ENCODE measurements at regions not wholly inside any gene's neighbourhood (a gene's known extent, or its start where the extent isn't known, plus 50 kb on each side); places are given as distances from the start of the nearest gene placed in this dataset.

GRCh38 chr11:70026012-70026411 lies 52.1 kb upstream of the ANO1 start:
- BruUV-seq (replicated peaks): no TSS peak
- H3K4me1 Mint-ChIP-seq (ENCODE audit: low read depth, unreplicated experiment): no peaks in the 10 kb centered on the region
- no peak for DNase-seq
- CTCF ChIA-PET: interaction anchor here (0.6 kb wide), 1 partner anchor 1220 kb away, joined by 3 read pairs; no protein-coding TSS in a partner anchor
- H3K27ac Mint-ChIP-seq (ENCODE audit: unreplicated experiment): no peak overlapping the region
- H3K4me3 Mint-ChIP-seq (ENCODE audit: low read depth, unreplicated experiment): no peak overlapping the region
- TF ChIP-seq, protein P1, sequence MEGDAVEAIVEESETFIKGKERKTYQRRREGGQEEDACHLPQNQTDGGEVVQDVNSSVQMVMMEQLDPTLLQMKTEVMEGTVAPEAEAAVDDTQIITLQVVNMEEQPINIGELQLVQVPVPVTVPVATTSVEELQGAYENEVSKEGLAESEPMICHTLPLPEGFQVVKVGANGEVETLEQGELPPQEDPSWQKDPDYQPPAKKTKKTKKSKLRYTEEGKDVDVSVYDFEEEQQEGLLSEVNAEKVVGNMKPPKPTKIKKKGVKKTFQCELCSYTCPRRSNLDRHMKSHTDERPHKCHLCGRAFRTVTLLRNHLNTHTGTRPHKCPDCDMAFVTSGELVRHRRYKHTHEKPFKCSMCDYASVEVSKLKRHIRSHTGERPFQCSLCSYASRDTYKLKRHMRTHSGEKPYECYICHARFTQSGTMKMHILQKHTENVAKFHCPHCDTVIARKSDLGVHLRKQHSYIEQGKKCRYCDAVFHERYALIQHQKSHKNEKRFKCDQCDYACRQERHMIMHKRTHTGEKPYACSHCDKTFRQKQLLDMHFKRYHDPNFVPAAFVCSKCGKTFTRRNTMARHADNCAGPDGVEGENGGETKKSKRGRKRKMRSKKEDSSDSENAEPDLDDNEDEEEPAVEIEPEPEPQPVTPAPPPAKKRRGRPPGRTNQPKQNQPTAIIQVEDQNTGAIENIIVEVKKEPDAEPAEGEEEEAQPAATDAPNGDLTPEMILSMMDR (IDR thresholded peaks at IDR 0.05; ENCODE audit: unreplicated experiment): no peak
- no peaks in the 10 kb centered on the region for H3K36me3 Mint-ChIP-seq (ENCODE audit: insufficient read depth, unreplicated experiment)
- intact Hi-C loops (cut with micrococcal nuclease; ENCODE audit: unreplicated experiment): no loop called here
- no peaks in the 10 kb centered on the region for H3K27me3 Mint-ChIP-seq (ENCODE audit: unreplicated experiment)
- H3K9me3 Mint-ChIP-seq (ENCODE audit: low read depth, unreplicated experiment): no peaks in the 10 kb centered on the region

GRCh38 chr11:70026726-70027125 lies 51.4 kb upstream of the ANO1 start:
- intact Hi-C loops (cut with micrococcal nuclease; ENCODE audit: unreplicated experiment): no loop called here
- CTCF ChIA-PET: interaction anchor here (0.6 kb wide), 1 partner anchor 1220 kb away, joined by 3 read pairs; no protein-coding TSS in a partner anchor
- Mint-ChIP-seq H3K36me3 (ENCODE audit: insufficient read depth, unreplicated experiment) (no peaks in the 10 kb centered on the region), H3K9me3 (ENCODE audit: low read depth, unreplicated experiment) (no peaks in the 10 kb centered on the region), H3K4me1 (ENCODE audit: low read depth, unreplicated experiment) (no peaks in the 10 kb centered on the region), H3K27me3 (ENCODE audit: unreplicated experiment) (peaks cover 1% of the 10 kb centered on the region), H3K4me3 (ENCODE audit: low read depth, unreplicated experiment) (no peak overlapping the region), H3K27ac (ENCODE audit: unreplicated experiment) (no peak overlapping the region)
- no TSS peak for BruUV-seq (replicated peaks)
- DNase-seq: no peak
- TF ChIP-seq, protein P1 (IDR thresholded peaks at IDR 0.05; ENCODE audit: unreplicated experiment): no peak

DNA sequence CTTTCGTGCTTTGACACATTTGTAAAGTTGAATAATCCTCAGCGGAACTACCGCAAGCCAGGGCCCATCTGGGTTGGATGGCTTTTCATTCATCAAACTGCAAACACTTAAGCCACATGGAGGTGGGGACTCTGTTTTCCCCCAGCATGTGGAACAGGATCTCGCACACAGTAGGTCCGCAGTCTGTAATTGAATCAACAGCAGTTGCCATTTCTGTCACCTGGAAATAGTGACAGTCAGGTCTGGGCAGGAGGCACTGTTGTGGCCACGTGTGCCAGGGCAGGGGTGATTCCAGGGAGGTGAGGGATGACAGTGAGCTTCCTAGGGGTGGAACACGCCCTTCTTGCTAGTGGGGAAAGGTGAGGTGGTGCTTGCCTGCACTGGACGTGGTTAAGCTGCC lies 50.7 kb upstream of the ANO1 start:
- H3K27ac Mint-ChIP-seq (ENCODE audit: unreplicated experiment): no peak overlapping the region
- H3K9me3 Mint-ChIP-seq (ENCODE audit: low read depth, unreplicated experiment): no peaks in the 10 kb centered on the region
- no peaks in the 10 kb centered on the region for H3K36me3 Mint-ChIP-seq (ENCODE audit: insufficient read depth, unreplicated experiment)
- no peaks in the 10 kb centered on the region for H3K4me1 Mint-ChIP-seq (ENCODE audit: low read depth, unreplicated experiment)
- H3K27me3 Mint-ChIP-seq (ENCODE audit: unreplicated experiment): peaks cover 9% of the 10 kb centered on the region
- TF ChIP-seq, protein P1 (IDR thresholded peaks at IDR 0.05; ENCODE audit: unreplicated experiment): no peak
- no peak overlapping the region for H3K4me3 Mint-ChIP-seq (ENCODE audit: low read depth, unreplicated experiment)
- intact Hi-C loops (cut with micrococcal nuclease; ENCODE audit: unreplicated experiment): no loop called here
- no peak for DNase-seq
- no TSS peak for BruUV-seq (replicated peaks)
- CTCF ChIA-PET: no interaction called here

DNA sequence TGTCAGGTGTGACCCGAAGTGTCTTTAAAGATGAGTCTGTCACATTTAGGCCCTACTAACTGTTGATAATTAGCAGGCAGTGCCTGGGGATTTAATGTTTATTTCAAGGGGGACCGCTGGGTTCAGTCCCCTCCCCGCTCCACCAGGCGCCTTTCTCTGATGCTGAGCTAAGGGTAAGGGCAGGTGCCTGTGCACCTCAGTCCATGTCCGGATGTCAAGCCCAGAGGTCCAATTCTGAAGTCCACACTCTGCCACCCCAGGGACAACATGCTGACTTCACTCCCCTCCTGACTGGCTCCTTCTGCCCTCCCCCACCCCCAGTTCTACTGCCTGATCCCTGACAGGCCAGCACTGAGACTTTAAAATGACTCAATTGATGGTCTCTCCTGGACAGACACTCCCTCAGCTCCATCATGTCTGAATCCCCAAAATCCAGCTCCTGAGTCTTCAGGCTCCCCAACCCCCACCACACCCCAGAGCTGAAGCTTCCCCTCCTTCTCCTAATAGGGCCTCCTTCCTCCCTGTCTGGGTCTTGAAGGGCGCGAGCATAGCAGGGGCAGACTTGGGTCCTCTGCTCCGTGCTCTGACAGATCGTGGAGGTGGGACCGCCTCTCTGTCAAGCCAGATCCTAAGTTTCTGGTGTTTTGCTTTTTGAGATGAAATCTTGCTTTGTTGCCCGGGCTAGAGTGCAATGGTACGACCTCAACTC lies 49.8 kb upstream of the ANO1 start:
- CTCF ChIA-PET: no interaction called here
- no peak overlapping the region for H3K4me3 Mint-ChIP-seq (ENCODE audit: low read depth, unreplicated experiment)
- H3K36me3 Mint-ChIP-seq (ENCODE audit: insufficient read depth, unreplicated experiment): no peaks in the 10 kb centered on the region
- no peak overlapping the region for H3K27ac Mint-ChIP-seq (ENCODE audit: unreplicated experiment)
- TF ChIP-seq, protein P1 (IDR thresholded peaks at IDR 0.05; ENCODE audit: unreplicated experiment): no peak
- H3K9me3 Mint-ChIP-seq (ENCODE audit: low read depth, unreplicated experiment): no peaks in the 10 kb centered on the region
- BruUV-seq (replicated peaks): no TSS peak
- intact Hi-C loops (cut with micrococcal nuclease; ENCODE audit: unreplicated experiment): no loop called here
- no peaks in the 10 kb centered on the region for H3K4me1 Mint-ChIP-seq (ENCODE audit: low read depth, unreplicated experiment)
- H3K27me3 Mint-ChIP-seq (ENCODE audit: unreplicated experiment): peaks cover 17% of the 10 kb centered on the region
- DNase-seq: no peak
